Iris pigment epithelial cell (primary cell): ENCODE measurements at regions not wholly inside any gene's neighbourhood (a gene's known extent, or its start where the extent isn't known, plus 50 kb on each side); places are given as distances from the start of the nearest gene placed in this dataset.

Experiments used
- DNase-seq: peaks from one replicate; pipeline ENCODE4 v3.0.0-alpha.2; 2011; ENCODE audit warnings: low read depth

DNA sequence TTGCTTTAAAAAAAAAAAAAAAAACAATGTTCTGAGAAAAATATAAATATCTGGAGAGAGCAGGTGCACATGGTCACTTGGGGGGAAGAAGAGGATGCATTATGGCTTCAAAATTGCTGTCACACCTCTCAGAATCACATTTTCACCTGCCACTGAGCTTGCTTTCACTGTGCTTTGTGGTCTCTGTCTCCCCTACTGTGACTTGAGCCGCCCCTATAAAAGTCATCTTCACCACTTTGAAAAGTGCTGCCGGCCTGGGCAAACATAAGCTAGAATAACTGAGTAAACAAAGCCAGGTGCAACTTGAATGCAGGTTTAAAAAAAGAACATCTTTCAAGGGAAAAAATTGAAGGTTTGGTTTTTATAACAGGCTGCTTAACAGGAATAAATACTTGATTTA, 368.1 kb upstream of the GRIA1 start:
- DNase-seq, result no peak

DNA sequence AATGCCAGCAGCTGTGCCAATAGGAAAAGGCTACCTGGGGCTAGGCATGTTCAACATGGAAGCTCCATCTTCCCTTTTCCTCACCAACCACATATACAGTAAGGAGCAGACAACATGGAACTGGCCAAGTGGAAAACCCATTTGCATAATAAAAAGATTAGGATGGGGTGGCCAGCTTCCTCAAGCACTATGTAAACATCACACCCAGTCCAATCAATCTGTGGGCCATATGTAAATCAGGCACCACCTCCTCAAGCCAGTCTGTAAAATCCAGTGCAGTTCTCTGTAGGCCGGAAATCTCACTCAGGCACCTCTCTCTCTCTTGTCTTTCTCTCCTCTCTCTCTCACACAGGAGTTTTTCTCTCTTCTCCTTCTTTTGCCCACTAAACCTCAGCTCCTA, 360.2 kb upstream of the GRIA1 start:
- no peak for DNase-seq

- DNase-seq, result no peak
Measured at GRCh38 chr5:153135411-153135810, 355.1 kb upstream of the GRIA1 start.

DNA sequence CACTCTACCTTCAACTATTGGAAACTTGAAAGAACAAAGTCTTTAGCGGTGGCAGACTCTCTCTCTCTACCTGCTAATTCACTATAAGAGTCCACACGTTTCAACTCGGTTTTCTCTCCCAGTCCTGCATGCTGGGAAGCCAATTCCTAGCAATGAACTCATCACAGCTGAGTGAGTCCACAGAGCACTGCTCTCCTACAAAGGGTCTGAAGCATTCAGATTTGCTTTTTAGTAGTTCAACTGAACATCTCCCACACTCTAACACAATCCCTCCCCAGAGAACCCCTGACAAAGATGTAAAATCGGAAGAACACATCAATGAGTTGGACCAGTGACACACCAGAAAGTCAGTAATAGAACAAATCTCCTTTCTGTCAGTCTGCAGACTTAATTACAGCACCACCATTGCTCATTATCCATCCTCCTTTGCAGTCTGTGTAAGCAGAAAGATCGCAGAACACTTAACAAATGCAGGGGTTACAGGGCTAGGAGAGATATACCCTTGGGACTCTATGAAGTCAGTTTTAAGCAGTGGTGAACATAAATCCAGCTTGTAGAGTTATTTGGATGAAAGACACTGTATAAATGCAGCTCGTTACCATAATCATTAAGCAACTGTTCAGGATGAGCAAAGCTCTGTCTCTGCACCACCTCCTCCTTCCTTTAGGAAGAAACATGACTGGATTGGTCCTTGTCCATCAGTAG, 353.4 kb upstream of the GRIA1 start:
- no peak for DNase-seq

GRCh38 chr5:153147891-153148623, 342.4 kb upstream of the GRIA1 start:
- peak; percentile 49 for DNase-seq

DNA sequence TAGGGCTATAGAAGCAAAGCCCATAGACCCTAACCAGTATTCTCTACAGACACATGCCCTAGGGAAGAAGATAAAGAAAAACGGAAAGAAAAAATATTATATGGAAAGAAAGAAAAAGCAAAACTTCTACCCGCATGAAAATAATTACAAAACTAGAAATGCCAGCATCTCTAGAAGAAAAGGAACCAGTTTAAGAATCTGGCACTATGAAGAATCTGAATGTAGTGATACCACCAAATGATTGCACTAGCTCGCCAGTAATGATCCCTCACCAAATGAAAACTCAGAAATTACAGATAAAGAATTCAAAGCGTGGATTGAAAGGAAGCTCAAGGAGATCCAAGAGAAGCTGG, 341.9 kb upstream of the GRIA1 start:
- no peak for DNase-seq

GRCh38 chr5:153151558-153151957, 338.9 kb upstream of the GRIA1 start:
- no peak for DNase-seq

DNA sequence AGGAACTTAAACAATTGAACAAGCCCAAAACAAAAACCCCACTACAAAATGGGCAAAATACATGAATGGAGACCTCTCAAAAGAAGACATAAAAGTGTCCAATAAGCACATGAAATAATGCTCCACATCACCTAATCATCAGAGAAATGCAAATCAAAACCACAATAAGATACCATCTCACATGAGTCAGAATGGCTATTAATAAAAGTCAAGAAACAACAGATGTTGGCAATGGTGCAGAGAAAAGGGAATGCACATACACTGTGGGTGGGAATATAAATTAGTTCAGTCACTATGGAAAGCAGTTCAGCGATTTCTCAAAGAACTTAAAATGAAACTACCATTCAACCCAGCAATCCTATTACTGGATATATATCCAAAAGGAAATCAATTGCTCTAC, 337.4 kb upstream of the GRIA1 start:
- DNase-seq, result peak; percentile 13

GRCh38 chr5:153157156-153157555, 333.3 kb upstream of the GRIA1 start:
- DNase-seq, result no peak

DNA sequence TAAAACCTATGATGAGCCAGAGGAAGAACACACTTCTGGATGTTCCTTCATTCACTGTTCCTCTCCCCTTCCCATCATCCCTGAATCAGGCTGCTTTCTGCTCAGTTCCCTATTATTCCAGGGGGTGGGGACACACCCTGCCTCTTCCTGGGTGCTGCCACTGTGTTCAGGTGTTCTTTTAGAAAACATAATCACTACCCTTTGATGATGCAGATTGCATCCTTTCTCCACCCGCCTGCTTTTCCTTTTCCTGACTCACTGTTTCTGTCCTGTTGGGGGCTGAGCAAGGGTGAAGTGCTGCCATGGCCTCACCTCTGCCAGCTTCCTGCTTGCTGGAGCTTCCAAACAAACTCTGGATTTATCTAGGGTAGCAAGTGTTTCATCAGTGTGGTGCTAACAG, 331.9 kb upstream of the GRIA1 start:
- DNase-seq, result no peak

GRCh38 chr5:153159616-153160015, 330.9 kb upstream of the GRIA1 start:
- peak; percentile 23 for DNase-seq

- no peak for DNase-seq
Measured at GRCh38 chr5:153168241-153168640, 322.2 kb upstream of the GRIA1 start.

DNA sequence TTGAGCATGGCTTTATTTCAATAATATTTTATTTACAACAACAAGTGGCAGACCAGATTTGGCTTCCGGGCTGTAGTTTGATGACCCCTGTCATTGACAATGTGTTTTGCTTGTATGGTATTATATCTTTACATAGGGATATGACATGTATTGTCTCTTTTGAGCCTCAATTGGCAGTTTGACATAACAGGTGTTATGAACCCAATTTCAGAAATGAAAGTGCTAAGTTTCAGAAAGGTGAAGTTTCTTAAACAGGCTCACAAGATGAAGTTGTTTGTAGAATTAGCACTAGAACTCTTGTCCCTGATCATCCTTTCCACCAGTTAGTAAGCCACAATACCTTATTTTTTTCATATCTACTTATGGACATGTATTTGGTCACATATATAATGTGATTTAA, 303.0 kb upstream of the GRIA1 start:
- no peak for DNase-seq

DNA sequence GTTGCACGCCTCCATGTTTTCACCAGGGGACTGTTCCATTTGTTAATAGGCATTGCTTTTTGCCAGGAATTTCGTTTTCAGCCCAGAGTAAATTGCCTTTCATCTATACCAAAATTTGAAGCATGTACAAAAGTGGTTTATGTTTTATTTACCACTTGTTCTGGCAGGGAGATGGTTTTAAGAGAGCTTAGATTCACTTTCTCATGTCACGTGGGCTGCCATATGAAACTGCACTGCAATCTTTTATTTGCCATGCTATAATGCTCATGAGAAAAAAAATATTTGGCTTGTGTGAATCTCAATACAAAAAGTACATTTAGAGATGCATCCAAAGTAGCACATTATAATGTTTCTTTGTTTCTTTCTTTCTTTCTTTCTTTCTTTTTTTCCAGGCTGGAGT, 284.1 kb upstream of the GRIA1 start:
- no peak for DNase-seq

- peak; percentile 17 for DNase-seq
Measured at GRCh38 chr5:153209016-153209415, 281.5 kb upstream of the GRIA1 start.

DNA sequence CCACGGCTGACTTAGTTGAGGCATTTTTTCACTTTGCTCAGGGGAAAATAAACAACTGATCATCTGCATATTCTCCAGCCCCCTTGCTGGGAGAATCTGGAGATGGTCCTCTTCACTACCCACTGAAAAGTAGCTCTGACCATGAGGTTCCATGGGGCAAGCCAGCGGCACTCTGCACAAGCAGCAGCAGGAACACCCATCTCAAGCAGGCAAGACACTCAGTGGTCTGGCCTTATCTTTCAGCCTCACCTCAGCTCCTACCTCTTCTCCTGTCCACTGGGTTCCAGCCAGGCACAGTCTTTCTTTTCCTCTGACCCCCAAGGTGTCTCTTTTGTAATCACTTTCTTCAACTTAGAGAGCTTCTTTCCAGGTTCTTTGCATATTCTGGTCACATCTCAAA, 280.8 kb upstream of the GRIA1 start:
- no peak for DNase-seq

- no peak for DNase-seq
Measured at GRCh38 chr5:153211076-153211475, 279.4 kb upstream of the GRIA1 start.

DNA sequence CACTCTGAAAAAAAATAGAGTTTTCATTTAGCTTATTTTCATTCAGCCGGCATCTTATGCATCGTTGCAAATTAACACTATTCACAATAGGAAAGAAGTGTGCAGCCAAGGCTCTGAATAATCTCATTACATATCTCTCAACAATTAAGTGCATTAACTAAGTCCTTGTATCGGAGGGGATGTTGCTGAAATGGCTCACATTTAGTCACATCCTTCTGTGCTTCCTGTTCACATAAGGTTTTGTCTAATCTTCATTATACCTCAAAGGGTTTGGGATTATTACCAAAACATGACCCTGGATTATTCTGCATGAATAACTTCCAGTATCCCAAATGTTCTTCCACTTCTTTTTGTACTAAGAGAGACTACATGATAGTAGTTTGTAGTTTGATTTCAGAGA, 278.0 kb upstream of the GRIA1 start:
- no peak for DNase-seq

DNA sequence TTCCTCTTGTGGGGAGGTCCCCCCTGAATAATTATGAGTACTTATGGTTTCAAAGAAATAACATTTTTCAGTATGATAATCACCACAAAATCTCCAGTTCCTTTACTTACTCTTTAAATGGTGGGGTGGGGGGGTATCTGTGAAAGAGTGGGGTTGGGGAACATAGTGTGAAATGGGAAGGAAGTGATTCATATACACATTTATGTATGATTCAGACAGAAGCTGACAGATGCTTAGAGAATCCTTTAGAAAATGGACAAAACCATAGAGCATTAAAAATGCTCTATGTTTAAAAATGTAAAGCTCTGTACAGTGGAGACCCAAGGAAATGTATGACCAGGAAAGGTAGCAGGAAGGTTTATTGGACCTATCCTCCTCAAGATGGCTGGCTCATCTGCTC, 267.5 kb upstream of the GRIA1 start:
- DNase-seq, result peak; percentile 73

DNA sequence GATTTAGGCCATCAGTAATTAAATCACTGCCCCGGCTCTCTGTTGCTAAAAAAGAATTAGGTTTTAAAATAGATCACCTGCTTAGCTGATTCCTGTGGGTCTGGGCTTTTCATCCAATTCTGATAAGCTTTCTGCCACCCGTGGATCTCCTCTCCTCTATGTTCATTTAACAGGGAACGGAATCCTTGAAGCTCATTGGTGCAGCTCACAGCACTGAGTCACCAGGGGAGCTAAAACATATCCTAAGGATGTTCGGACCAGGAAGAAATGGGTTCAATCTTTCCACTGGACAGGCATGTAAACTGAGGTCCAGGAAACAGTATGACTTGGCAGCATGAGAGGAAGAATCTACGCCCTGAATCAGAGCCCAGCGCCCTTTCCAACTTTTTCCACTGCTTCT, 267.1 kb upstream of the GRIA1 start:
- DNase-seq, result peak; percentile 29

DNA sequence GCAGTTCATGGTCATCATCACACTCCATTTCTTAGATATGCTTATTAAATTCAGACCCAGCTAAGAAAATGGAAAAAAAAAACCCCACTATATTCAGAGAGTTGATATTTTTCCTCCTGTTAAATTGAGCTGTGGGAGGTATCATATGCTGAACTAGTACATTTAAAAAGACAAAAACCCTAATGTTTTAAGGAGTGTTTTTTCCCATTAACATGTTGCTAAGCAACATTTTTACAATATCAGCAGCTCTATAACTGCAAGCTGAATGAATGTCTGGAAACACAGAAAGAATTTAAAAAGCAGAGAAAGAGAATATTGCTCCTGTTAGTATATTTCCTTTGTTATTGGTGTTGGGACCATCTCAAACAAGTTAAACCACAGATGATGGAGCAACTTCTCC, 265.8 kb upstream of the GRIA1 start:
- DNase-seq, result no peak

GRCh38 chr5:153233933-153234332, 256.5 kb upstream of the GRIA1 start:
- no peak for DNase-seq

GRCh38 chr5:153236319-153236718, 254.2 kb upstream of the GRIA1 start:
- DNase-seq, result no peak
